ENCODE measurements at regions not wholly inside any gene's neighbourhood (a gene's known extent, or its start where the extent isn't known, plus 50 kb on each side); places are given as distances from the start of the nearest gene placed in this dataset.
"Not testable (repeated sequence)": the region's sequence is repeated elsewhere in the genome, so short reads cannot be mapped to it uniquely, and the experiment has no call there.

DNA sequence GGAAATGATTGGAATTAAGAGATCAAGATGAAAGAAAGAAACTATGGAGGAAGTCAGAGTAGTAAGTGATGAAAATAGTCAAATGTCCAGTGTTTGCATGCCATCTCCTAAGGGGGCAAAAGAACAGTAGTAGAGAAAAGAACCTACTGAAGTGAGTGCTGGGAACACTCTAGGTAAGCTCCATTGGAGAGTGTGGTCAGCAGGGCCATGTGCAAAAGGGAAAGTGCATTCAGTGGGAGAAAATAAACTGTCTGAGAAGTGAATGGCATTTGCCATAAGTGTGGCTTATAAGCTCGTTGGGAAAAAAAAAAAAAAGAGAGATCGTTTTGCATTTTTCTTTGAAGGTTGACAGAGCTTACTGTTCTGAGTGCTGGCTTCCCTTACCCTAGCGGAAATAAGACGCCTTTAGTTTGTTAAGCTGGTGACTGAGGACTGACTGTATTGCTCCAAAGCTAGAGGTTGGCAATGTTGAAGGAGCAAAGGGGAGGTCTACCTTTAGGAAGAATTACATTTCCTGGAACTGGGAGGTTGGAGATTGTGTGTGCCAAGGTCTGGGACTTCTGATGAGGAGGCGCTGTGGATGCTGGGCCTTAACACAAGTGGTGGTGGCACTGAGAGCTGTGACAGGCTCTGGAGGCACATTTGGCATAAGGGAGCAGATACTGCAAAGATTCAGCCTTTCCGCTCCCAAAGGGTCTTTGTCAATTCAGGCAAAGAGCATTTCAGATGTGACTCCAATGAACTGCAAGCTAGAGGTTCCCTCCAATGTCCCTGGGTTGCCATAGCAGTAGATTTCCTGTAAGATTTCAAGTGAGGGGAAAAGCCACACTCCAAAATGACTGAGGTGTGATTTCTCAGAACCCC lies 287.8 kb upstream of the SATB1 start:
- no peaks in the 10 kb centered on the region for H3K27me3 Mint-ChIP-seq
- peak; percentile 92 to 94 for ATAC-seq
- peaks cover 36 to 66% (median 60%) of the 10 kb centered on the region in 4 donors for H3K4me1 Mint-ChIP-seq
- POLR2A ChIA-PET, result interaction anchor here (0.6 to 1.7 kb wide), 10 partner anchors 12 to 268 kb away, joined by 3 to 6 read pairs (median 3); no protein-coding TSS in a partner anchor
- peaks cover 0 to 9% (median 0%) of the 10 kb centered on the region in 9 donors for H3K9me3 Mint-ChIP-seq
- H3K36me3 Mint-ChIP-seq, result peaks cover 0 to 4% (median 4%) of the 10 kb centered on the region in 3 donors
- peak in 5 of 10 donors; percentile 9 to 57 (median 43) for DNase-seq
- H3K4me3 Mint-ChIP-seq, result peak overlapping the region; percentile 55 to 86 (median 68)
- H3K27ac Mint-ChIP-seq, result peak overlapping the region; percentile 85 to 98 (median 95)

- H3K4me3 Mint-ChIP-seq, result no peak overlapping the region
- peak overlapping the region in 2 of 10 donors; percentile 31 to 73 for H3K27ac Mint-ChIP-seq
- peaks cover 0 to 22% (median 18%) of the 10 kb centered on the region in 3 donors for H3K36me3 Mint-ChIP-seq
- POLR2A ChIA-PET, result interaction anchor here (1.3 kb wide), 1 partner anchor 36 kb away, joined by 5 read pairs; no protein-coding TSS in a partner anchor
- no peaks in the 10 kb centered on the region for H3K27me3 Mint-ChIP-seq
- no peak for ATAC-seq
- no peak for DNase-seq
- peaks cover 4 to 18% (median 10%) of the 10 kb centered on the region in 4 donors for H3K4me1 Mint-ChIP-seq
- peaks cover 7 to 28% (median 19%) of the 10 kb centered on the region in 9 donors for H3K9me3 Mint-ChIP-seq
Measured at GRCh38 chr3:18704326-18704725, 279.2 kb upstream of the SATB1 start.

DNA sequence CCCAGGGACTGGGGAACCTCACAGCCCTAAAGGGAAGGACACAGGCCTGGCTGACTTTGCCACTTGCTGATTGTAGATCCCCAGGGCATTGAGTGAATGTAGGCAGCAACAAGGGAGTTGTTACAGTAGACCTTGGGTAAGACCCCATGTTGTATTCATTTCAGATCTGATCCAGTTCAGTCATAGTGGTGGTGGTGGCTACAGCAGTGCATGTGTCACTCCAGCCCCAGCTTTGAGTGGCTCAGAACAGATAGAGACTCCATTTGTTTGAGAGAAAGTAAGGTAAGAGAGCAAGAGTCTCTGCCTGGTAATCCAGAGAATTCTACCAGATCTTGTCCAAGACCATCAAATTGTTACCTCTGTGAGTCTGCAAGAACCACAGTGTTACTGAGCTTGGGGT lies 278.7 kb upstream of the SATB1 start:
- no peak overlapping the region for H3K4me3 Mint-ChIP-seq
- ATAC-seq, result no peak
- H3K27me3 Mint-ChIP-seq, result no peaks in the 10 kb centered on the region
- peak overlapping the region in 4 of 10 donors; percentile 31 to 84 (median 57) for H3K27ac Mint-ChIP-seq
- POLR2A ChIA-PET, result interaction anchor here (1.3 kb wide), 2 partner anchors 16 to 37 kb away, joined by 5 read pairs; no protein-coding TSS in a partner anchor
- H3K9me3 Mint-ChIP-seq, result peaks cover 7 to 28% (median 19%) of the 10 kb centered on the region in 9 donors
- peaks cover 2 to 18% (median 10%) of the 10 kb centered on the region in 4 donors for H3K4me1 Mint-ChIP-seq
- no peak for DNase-seq
- H3K36me3 Mint-ChIP-seq, result peaks cover 0 to 22% (median 18%) of the 10 kb centered on the region in 3 donors

DNA sequence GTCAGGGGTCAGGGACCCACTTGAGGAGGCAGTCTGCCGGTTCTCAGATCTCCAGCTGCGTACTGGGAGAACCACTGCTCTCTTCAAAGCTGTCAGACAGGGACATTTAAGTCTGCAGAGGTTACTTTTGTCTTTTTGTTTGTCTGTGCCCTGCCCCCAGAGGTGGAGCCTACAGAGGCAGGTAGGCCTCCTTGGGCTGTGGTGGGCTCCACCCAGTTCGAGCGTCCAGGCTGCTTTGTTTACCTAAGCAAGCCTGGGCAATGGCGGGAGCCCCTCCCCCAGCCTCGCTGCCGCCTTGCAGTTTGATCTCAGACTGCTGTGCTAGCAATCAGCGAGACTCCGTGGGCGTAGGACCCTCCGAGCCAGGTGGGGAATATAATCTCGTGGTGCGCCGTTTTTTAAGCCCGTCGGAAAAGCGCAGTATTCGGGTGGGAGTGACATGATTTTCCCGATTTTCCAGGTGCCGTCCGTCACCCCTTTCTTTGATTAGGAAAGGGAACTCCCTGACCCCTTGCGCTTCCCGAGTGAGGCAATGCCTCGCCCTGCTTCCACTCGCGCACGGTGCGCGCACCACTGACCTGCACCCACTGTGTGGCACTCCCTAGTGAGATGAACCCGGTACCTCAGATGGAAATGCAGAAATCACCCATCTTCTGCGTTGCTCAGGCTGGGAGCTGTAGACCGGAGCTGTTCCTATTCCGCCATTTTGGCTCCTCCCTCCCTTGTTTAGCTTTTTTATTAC lies 268.6 kb upstream of the SATB1 start:
- peak overlapping the region in 1 of 10 donors; percentile 4 for H3K27ac Mint-ChIP-seq
- H3K27me3 Mint-ChIP-seq, DNase-seq, H3K4me3 Mint-ChIP-seq, H3K36me3 Mint-ChIP-seq, POLR2A ChIA-PET, ATAC-seq, H3K9me3 Mint-ChIP-seq, H3K4me1 Mint-ChIP-seq: not testable (repeated sequence)

DNA sequence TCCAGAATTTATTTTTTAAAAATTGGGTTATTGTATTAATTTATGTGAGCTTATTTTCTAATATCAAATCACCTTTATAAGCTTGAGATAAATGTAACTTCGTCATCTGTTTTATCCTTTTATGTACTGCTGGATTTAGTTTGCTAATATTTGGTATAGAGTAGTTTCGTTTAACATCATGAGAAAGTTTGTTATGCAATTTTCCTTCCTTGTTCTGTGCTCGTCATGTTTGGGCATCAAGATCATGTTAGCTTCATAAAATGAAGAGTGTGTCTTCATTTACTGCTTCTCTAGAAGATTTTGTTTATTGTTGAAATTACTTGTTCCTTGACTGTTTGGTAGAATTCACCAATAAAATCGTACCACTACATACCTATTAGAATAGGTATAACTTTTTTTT lies 262.1 kb upstream of the SATB1 start:
- POLR2A ChIA-PET, result interaction anchor here (0.7 to 1.4 kb wide), 3 partner anchors 9 to 146 kb away, joined by 3 to 4 read pairs (median 3); no protein-coding TSS in a partner anchor
- no peak overlapping the region for H3K4me3 Mint-ChIP-seq
- peaks cover 5 to 11% (median 10%) of the 10 kb centered on the region in 4 donors for H3K4me1 Mint-ChIP-seq
- peaks cover 0 to 10% (median 1%) of the 10 kb centered on the region in 9 donors for H3K9me3 Mint-ChIP-seq
- DNase-seq, result no peak
- no peak for ATAC-seq
- H3K27me3 Mint-ChIP-seq, result no peaks in the 10 kb centered on the region
- H3K36me3 Mint-ChIP-seq, result peaks cover 0 to 9% (median 0%) of the 10 kb centered on the region in 3 donors
- H3K27ac Mint-ChIP-seq, result no peak overlapping the region

- DNase-seq (no peak), ATAC-seq (no peak)
- Mint-ChIP-seq H3K9me3 (peaks cover 0 to 10% (median 1%) of the 10 kb centered on the region in 9 donors), H3K4me1 (peaks cover 10 to 37% (median 30%) of the 10 kb centered on the region in 4 donors), H3K4me3 (no peak overlapping the region), H3K27me3 (no peaks in the 10 kb centered on the region), H3K36me3 (peaks cover 0 to 9% (median 0%) of the 10 kb centered on the region in 3 donors), H3K27ac (peak overlapping the region in 1 of 10 donors; percentile 49)
- POLR2A ChIA-PET, result no interaction called here
Measured at GRCh38 chr3:18683900-18684299, 258.8 kb upstream of the SATB1 start.

- POLR2A ChIA-PET, result no interaction called here
- peaks cover 0 to 10% (median 1%) of the 10 kb centered on the region in 9 donors for H3K9me3 Mint-ChIP-seq
- peaks cover 22 to 56% (median 47%) of the 10 kb centered on the region in 4 donors for H3K4me1 Mint-ChIP-seq
- H3K4me3 Mint-ChIP-seq, result no peak overlapping the region
- ATAC-seq (no peak), DNase-seq (no peak)
- H3K27me3 Mint-ChIP-seq, result no peaks in the 10 kb centered on the region
- H3K27ac Mint-ChIP-seq, result peak overlapping the region in 4 of 10 donors; percentile 12 to 51 (median 33)
- H3K36me3 Mint-ChIP-seq, result peaks cover 0 to 9% (median 0%) of the 10 kb centered on the region in 3 donors
Measured at GRCh38 chr3:18681818-18682345, 256.7 kb upstream of the SATB1 start.

DNA sequence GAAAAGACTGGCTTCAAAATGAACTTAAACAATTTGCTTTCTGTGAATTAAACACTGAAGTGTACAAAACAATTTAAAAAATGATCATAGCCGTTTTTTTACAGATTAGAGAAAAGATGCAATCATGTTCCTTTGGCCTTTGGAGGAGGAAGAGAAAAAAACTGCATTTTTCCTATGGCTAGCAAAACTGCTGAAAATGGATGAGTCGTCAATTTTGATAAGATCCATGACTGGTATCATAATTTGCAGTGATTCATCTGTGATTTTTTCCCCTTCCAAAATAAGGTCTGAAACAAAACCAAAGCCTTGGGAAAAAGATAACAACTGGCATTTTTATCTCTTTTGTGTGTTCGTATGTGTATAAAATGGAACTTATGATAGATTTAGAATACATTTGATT lies 255.6 kb upstream of the SATB1 start:
- Mint-ChIP-seq H3K36me3 (peaks cover 0 to 9% (median 0%) of the 10 kb centered on the region in 3 donors), H3K4me3 (no peak overlapping the region), H3K4me1 (peaks cover 22 to 61% (median 53%) of the 10 kb centered on the region in 4 donors), H3K27me3 (no peaks in the 10 kb centered on the region), H3K9me3 (peaks cover 0 to 10% (median 0%) of the 10 kb centered on the region in 9 donors), H3K27ac (no peak overlapping the region)
- ATAC-seq (no peak), DNase-seq (no peak)
- POLR2A ChIA-PET, result no interaction called here

- Mint-ChIP-seq H3K4me3 (peak overlapping the region; percentile 51 to 81 (median 70)), H3K4me1 (peaks cover 27 to 69% (median 62%) of the 10 kb centered on the region in 4 donors), H3K27ac (peak overlapping the region; percentile 60 to 93 (median 84)), H3K36me3 (peaks cover 0 to 7% (median 0%) of the 10 kb centered on the region in 3 donors), H3K9me3 (peaks cover 0 to 5% (median 0%) of the 10 kb centered on the region in 9 donors), H3K27me3 (no peaks in the 10 kb centered on the region)
- POLR2A ChIA-PET, result interaction anchor here (1.3 kb wide), 2 partner anchors 34 to 37 kb away, joined by 3 to 5 read pairs; no protein-coding TSS in a partner anchor
- ATAC-seq (peak; percentile 68 to 85), DNase-seq (peak in 4 of 10 donors; percentile 15 to 56 (median 44))
Measured at GRCh38 chr3:18679238-18679637, 254.1 kb upstream of the SATB1 start.

- Mint-ChIP-seq H3K4me1 (peaks cover 27 to 54% (median 48%) of the 10 kb centered on the region in 4 donors), H3K27ac (peak overlapping the region in 2 of 10 donors; percentile 3 to 15), H3K4me3 (peak overlapping the region in 1 of 10 donors; percentile 8), H3K9me3 (no peaks in the 10 kb centered on the region), H3K27me3 (no peaks in the 10 kb centered on the region), H3K36me3 (no peaks in the 10 kb centered on the region)
- ATAC-seq (no peak), DNase-seq (no peak)
- POLR2A ChIA-PET, result interaction anchor here (0.8 kb wide), 1 partner anchor 38 kb away, joined by 3 read pairs; no protein-coding TSS in a partner anchor
Measured at GRCh38 chr3:18675197-18675596, 250.1 kb upstream of the SATB1 start.

DNA sequence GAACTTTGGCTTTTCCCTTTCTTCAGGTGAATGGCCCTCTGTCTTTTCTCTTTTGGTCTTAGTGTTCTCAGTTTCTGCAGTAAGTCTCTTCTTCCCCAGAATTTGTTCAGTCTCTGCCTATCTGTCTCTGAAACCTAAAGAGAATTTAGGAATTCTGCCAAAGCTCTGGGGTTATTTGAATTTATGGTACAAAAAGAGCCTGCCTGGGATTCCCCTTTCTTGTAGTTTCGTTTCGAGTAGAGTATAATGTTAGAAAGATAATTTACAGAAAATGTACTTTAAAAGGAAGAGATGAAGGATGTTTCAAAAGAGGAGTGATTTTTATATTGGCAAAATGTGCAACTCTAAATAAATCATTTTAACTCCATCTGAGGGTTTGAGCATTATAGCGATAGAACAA lies 247.4 kb upstream of the SATB1 start:
- ATAC-seq (no peak), DNase-seq (no peak)
- no peaks in the 10 kb centered on the region for H3K27me3 Mint-ChIP-seq
- H3K9me3 Mint-ChIP-seq, result peaks cover 0 to 4% (median 2%) of the 10 kb centered on the region in 9 donors
- H3K4me1 Mint-ChIP-seq, result peaks cover 19 to 40% (median 26%) of the 10 kb centered on the region in 4 donors
- H3K27ac Mint-ChIP-seq, result no peak overlapping the region
- H3K36me3 Mint-ChIP-seq, result no peaks in the 10 kb centered on the region
- H3K4me3 Mint-ChIP-seq, result no peak overlapping the region
- POLR2A ChIA-PET, result no interaction called here

DNA sequence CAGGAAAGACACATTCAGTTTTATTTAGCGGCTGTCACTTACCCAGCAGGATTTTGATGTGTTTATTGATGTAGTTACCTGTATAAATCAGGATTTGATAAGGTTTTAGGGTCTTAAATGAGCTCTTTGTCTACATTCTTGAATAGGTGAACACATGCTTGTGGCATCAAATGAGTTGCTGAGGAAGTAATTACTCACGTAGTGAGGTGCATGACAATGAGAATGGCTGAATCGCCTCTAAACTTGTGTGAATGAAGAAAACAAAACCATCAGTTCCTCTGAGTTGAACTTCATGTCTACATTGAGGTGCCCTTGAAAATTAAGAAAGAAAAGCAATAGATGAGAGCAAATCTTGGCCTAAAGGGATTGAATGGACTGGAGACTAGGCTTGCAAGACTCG lies 245.6 kb upstream of the SATB1 start:
- DNase-seq (no peak), ATAC-seq (no peak)
- POLR2A ChIA-PET, result no interaction called here
- no peaks in the 10 kb centered on the region for H3K27me3 Mint-ChIP-seq
- H3K4me3 Mint-ChIP-seq, result no peak overlapping the region
- H3K27ac Mint-ChIP-seq, result no peak overlapping the region
- H3K9me3 Mint-ChIP-seq, result peaks cover 0 to 4% (median 2%) of the 10 kb centered on the region in 9 donors
- H3K4me1 Mint-ChIP-seq, result peaks cover 12 to 27% (median 14%) of the 10 kb centered on the region in 4 donors
- H3K36me3 Mint-ChIP-seq, result no peaks in the 10 kb centered on the region

Measured in naive thymus-derived CD8-positive, alpha-beta T cell (primary cell).